ENCODE measurements at regions not wholly inside any gene's neighbourhood (a gene's known extent, or its start where the extent isn't known, plus 50 kb on each side); places are given as distances from the start of the nearest gene placed in this dataset.

DNA sequence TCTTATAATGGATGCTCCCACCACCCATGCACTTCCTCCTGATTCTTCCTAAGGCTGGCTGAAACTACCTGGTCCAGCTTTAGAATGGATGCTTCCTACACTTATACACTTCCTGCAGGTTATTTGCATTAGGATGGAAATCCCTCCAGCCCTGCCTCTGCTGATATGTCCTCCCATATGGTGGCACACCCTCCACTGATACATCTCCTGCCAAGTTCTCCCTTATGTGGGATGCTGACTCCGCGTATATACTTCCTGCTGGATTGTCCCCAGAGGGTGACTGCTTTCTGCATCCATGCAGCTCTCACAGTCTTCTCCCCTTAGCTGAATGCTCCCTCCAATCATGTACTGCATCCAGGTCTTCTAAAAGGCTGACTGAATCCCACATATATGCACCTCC, 254.6 kb upstream of the FAM47C start:
- TF ChIP-seq, protein P1, sequence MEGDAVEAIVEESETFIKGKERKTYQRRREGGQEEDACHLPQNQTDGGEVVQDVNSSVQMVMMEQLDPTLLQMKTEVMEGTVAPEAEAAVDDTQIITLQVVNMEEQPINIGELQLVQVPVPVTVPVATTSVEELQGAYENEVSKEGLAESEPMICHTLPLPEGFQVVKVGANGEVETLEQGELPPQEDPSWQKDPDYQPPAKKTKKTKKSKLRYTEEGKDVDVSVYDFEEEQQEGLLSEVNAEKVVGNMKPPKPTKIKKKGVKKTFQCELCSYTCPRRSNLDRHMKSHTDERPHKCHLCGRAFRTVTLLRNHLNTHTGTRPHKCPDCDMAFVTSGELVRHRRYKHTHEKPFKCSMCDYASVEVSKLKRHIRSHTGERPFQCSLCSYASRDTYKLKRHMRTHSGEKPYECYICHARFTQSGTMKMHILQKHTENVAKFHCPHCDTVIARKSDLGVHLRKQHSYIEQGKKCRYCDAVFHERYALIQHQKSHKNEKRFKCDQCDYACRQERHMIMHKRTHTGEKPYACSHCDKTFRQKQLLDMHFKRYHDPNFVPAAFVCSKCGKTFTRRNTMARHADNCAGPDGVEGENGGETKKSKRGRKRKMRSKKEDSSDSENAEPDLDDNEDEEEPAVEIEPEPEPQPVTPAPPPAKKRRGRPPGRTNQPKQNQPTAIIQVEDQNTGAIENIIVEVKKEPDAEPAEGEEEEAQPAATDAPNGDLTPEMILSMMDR (IDR thresholded peaks at IDR 0.05; ENCODE audit: poor library complexity), result no peak
- no peak for TF ChIP-seq EZH2 (IDR thresholded peaks at IDR 0.05; ENCODE audit: borderline replicate concordance)
